Testis (tissue), 2 donors: ENCODE measurements at regions not wholly inside any gene's neighbourhood (a gene's known extent, or its start where the extent isn't known, plus 50 kb on each side); places are given as distances from the start of the nearest gene placed in this dataset.

ENCODE experiments used
- POLR2A ChIP-seq: fragments of 450-650 bp; IDR thresholded peaks from one replicate; pipeline ENCODE4 v1.6.1; 2017; ENCODE audit warnings: antibody characterized with exemption, mild to moderate bottlenecking, moderate library complexity
- TF ChIP-seq, protein P1 (sequence below), 3 experiments: fragments of 450-650 bp in 2 of 3; fragments of 200-600 bp in 1 of 3; sonication (generic) in 1 of 3; IDR thresholded peaks; one replicate each; pipeline ENCODE4 v1.5.1; 2016 to 2019; ENCODE audit warnings: antibody characterized with exemption in 3 of 3, mild to moderate bottlenecking in 2 of 3, moderate library complexity in 1 of 3

DNA sequence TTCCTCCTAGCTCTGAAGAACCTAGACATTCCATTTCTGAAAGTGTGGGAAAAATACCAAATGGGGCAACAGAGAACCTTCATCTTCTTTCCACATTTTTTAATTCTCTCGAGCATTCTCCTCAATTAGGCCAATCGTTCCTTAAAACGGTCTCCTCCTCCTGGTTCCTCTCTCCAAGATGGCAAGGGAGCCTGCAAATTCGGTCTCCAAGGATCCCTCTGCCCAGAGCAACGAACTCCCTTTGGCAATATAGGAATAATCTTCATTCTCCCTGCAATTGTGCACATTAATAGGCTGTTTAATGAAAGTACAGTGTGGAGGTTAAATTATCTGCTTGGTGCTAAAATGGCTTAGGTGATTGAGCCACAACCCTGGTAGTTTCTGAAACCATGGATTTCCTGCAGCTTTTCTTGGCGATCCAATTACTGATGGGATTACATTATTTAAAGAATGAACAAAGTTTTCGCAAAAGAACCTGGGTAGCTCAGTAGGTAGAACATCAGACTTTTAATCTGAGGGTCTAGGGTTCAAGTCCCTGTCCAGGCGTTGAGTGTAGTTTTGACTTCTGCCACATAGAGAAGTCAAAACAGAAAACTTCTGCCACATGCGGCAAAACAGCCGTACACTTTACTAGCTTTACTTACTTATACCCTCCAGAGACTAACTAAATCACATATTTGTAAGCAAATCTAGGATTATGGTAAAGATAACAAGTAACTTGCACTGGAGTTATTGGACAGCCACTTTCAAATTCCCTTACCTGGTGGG is 102.9 kb upstream of the ZNF184 start:
- TF ChIP-seq, protein P1, sequence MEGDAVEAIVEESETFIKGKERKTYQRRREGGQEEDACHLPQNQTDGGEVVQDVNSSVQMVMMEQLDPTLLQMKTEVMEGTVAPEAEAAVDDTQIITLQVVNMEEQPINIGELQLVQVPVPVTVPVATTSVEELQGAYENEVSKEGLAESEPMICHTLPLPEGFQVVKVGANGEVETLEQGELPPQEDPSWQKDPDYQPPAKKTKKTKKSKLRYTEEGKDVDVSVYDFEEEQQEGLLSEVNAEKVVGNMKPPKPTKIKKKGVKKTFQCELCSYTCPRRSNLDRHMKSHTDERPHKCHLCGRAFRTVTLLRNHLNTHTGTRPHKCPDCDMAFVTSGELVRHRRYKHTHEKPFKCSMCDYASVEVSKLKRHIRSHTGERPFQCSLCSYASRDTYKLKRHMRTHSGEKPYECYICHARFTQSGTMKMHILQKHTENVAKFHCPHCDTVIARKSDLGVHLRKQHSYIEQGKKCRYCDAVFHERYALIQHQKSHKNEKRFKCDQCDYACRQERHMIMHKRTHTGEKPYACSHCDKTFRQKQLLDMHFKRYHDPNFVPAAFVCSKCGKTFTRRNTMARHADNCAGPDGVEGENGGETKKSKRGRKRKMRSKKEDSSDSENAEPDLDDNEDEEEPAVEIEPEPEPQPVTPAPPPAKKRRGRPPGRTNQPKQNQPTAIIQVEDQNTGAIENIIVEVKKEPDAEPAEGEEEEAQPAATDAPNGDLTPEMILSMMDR (IDR thresholded peaks at IDR 0.05), result no peak
- no peak for TF ChIP-seq POLR2A
